Left lung (tissue), 4 donors: ENCODE measurements at regions not wholly inside any gene's neighbourhood (a gene's known extent, or its start where the extent isn't known, plus 50 kb on each side); places are given as distances from the start of the nearest gene placed in this dataset.

Experiments
- ATAC-seq: fragments of 200-7000 bp; cut with Tn5 transposase; one replicate; pipeline ENCODE4 v1.9.1; 2020; ENCODE audit warnings: moderate library complexity
- DNase-seq, 4 donors: peaks; one replicate each; pipeline ENCODE4 v3.0.0-alpha.2; 2013 to 2020
- H3K27ac ChIP-seq, 2 donors: fragments of 200-600 bp; sonication (generic) in 1 of 2; one replicate each; pipeline versions ENCODE4 v1.5.0 to v1.8.0; 2020 to 2021
- H3K27me3 ChIP-seq, 2 donors: fragments of 200-600 bp; sonication (generic) in 1 of 2; one replicate each; pipeline versions ENCODE4 v1.5.0 to v1.8.0; 2020 to 2021
- H3K36me3 ChIP-seq, 2 donors: fragments of 200-600 bp; sonication (generic) in 1 of 2; one replicate each; pipeline versions ENCODE4 v1.5.0 to v1.8.0; 2020 to 2021
- H3K4me1 ChIP-seq, 2 donors: fragments of 200-600 bp; one replicate each; pipeline ENCODE4 v1.8.0; 2021
- H3K4me3 ChIP-seq, 2 donors: fragments of 200-600 bp; sonication (generic) in 1 of 2; one replicate each; pipeline versions ENCODE4 v1.5.0 to v1.8.0; 2020 to 2021; ENCODE audit warnings: mild to moderate bottlenecking in 1 of 2
- H3K9me3 ChIP-seq, 2 donors: fragments of 200-600 bp; sonication (generic) in 1 of 2; one replicate each; pipeline versions ENCODE4 v1.5.0 to v1.8.0; 2020 to 2021
- CTCF ChIP-seq, 2 donors: fragments of 200-600 bp; sonication (generic) in 1 of 2; IDR thresholded peaks; one replicate each; pipeline versions ENCODE4 v1.5.0 to v1.8.0; 2021; ENCODE audit warnings: antibody characterized with exemption in 2 of 2
- intact Hi-C, 2 donors: fragments of 100-400 bp; cut with DNase I; formaldehyde crosslinking; loops; one replicate each; pipeline versions ENCODE4 v1.11.2 to v1.14.2; 2022
- donor health status: DM: no; HTN: yes; CAD: no.
- donor health status: DM: no; HTN: no; CAD: no.

GRCh38 chr6:159642995-159643394 is 50.0 kb downstream of the SOD2 start:
- H3K4me1 ChIP-seq: peaks cover 0 to 5% of the 10 kb centered on the region in 2 donors
- no peaks in the 10 kb centered on the region for H3K27me3 ChIP-seq
- TF ChIP-seq CTCF (IDR thresholded peaks at IDR 0.05): no peak
- no peak overlapping the region for H3K27ac ChIP-seq
- H3K9me3 ChIP-seq: peaks cover 0 to 5% of the 10 kb centered on the region in 2 donors
- ATAC-seq (no peak), DNase-seq (no peak)
- intact Hi-C loops: no loop called here
- no peak overlapping the region for H3K4me3 ChIP-seq
- peaks cover 0 to 4% of the 10 kb centered on the region in 2 donors for H3K36me3 ChIP-seq

GRCh38 chr6:159642481-159642880 is 50.6 kb downstream of the SOD2 start:
- H3K4me3 ChIP-seq: no peak overlapping the region
- intact Hi-C loops: no loop called here
- no peak for TF ChIP-seq CTCF (IDR thresholded peaks at IDR 0.05)
- no peaks in the 10 kb centered on the region for H3K27me3 ChIP-seq
- ATAC-seq (no peak), DNase-seq (no peak)
- H3K4me1 ChIP-seq: peaks cover 0 to 5% of the 10 kb centered on the region in 2 donors
- H3K27ac ChIP-seq: no peak overlapping the region
- H3K9me3 ChIP-seq: peaks cover 0 to 5% of the 10 kb centered on the region in 2 donors
- peaks cover 0 to 4% of the 10 kb centered on the region in 2 donors for H3K36me3 ChIP-seq

GRCh38 chr6:159640722-159641482 is 52.1 kb downstream of the SOD2 start:
- ATAC-seq (no peak), DNase-seq (no peak)
- Histone ChIP-seq H3K4me1 (no peaks in the 10 kb centered on the region), H3K9me3 (peaks cover 0 to 5% of the 10 kb centered on the region in 2 donors), H3K4me3 (no peak overlapping the region), H3K27me3 (no peaks in the 10 kb centered on the region), H3K36me3 (peaks cover 0 to 4% of the 10 kb centered on the region in 2 donors), H3K27ac (no peak overlapping the region)
- intact Hi-C loops: no loop called here
- no peak for TF ChIP-seq CTCF (IDR thresholded peaks at IDR 0.05)

GRCh38 chr6:159640322-159640721 is 52.7 kb downstream of the SOD2 start:
- no peaks in the 10 kb centered on the region for H3K27me3 ChIP-seq
- ATAC-seq: no peak
- no peak overlapping the region for H3K4me3 ChIP-seq
- peaks cover 0 to 4% of the 10 kb centered on the region in 2 donors for H3K36me3 ChIP-seq
- DNase-seq: no peak
- H3K27ac ChIP-seq: no peak overlapping the region
- intact Hi-C loops: no loop called here
- TF ChIP-seq CTCF (IDR thresholded peaks at IDR 0.05): no peak
- peaks cover 0 to 5% of the 10 kb centered on the region in 2 donors for H3K9me3 ChIP-seq
- H3K4me1 ChIP-seq: no peaks in the 10 kb centered on the region

GRCh38 chr6:159639721-159640120 is 53.3 kb downstream of the SOD2 start:
- H3K27me3 ChIP-seq: no peaks in the 10 kb centered on the region
- ATAC-seq (no peak), DNase-seq (no peak)
- intact Hi-C loops: no loop called here
- H3K36me3 ChIP-seq: peaks cover 0 to 4% of the 10 kb centered on the region in 2 donors
- TF ChIP-seq CTCF (IDR thresholded peaks at IDR 0.05): no peak
- H3K4me1 ChIP-seq: no peaks in the 10 kb centered on the region
- no peak overlapping the region for H3K4me3 ChIP-seq
- no peak overlapping the region for H3K27ac ChIP-seq
- H3K9me3 ChIP-seq: peaks cover 0 to 5% of the 10 kb centered on the region in 2 donors
